ENCODE measurements at regions not wholly inside any gene's neighbourhood (a gene's known extent, or its start where the extent isn't known, plus 50 kb on each side); places are given as distances from the start of the nearest gene placed in this dataset.

DNA sequence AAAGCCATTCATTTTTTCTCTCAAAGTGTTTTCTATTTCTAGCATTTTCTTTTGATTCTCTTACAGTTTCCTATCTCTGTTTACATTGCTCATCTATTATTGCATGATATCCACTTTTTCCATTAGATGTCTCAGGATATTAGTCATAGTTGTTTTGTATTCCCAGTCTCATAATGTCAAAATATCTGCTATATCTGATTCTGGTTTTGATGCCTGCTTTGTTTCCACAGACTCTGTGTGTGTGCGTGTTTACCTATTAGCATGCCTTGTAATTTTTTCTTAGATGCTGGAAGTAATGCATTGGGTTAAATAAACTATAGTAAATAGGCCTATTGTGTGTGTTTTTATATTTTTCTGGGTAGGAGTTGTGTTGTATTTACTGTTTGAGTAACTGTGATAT lies 1126.3 kb downstream of the SORCS1 start:
- TF ChIP-seq CTCF (IDR thresholded peaks at IDR 0.05) (no peak), JUN (CRISPR knock-in tag; IDR thresholded peaks at IDR 0.05) (no peak), ATF3 (CRISPR knock-in tag; conservative IDR thresholded peaks at IDR 0.05) (no peak), GABPB1 (CRISPR knock-in tag; IDR thresholded peaks at IDR 0.05) (no peak), FOXP1 (CRISPR knock-in tag; IDR thresholded peaks at IDR 0.05; ENCODE audit: borderline replicate concordance) (no peak), ARID4B (CRISPR knock-in tag; IDR thresholded peaks at IDR 0.05; ENCODE audit: borderline replicate concordance) (no peak), FOXK1 (CRISPR knock-in tag; IDR thresholded peaks at IDR 0.05) (no peak), ZNF425 (CRISPR knock-in tag; conservative IDR thresholded peaks at IDR 0.05) (no peak), FOXJ3 (CRISPR knock-in tag; IDR thresholded peaks at IDR 0.05; ENCODE audit: borderline replicate concordance) (no peak)
- TF ChIP-seq, protein P1, sequence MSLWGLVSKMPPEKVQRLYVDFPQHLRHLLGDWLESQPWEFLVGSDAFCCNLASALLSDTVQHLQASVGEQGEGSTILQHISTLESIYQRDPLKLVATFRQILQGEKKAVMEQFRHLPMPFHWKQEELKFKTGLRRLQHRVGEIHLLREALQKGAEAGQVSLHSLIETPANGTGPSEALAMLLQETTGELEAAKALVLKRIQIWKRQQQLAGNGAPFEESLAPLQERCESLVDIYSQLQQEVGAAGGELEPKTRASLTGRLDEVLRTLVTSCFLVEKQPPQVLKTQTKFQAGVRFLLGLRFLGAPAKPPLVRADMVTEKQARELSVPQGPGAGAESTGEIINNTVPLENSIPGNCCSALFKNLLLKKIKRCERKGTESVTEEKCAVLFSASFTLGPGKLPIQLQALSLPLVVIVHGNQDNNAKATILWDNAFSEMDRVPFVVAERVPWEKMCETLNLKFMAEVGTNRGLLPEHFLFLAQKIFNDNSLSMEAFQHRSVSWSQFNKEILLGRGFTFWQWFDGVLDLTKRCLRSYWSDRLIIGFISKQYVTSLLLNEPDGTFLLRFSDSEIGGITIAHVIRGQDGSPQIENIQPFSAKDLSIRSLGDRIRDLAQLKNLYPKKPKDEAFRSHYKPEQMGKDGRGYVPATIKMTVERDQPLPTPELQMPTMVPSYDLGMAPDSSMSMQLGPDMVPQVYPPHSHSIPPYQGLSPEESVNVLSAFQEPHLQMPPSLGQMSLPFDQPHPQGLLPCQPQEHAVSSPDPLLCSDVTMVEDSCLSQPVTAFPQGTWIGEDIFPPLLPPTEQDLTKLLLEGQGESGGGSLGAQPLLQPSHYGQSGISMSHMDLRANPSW (CRISPR knock-in tag; conservative IDR thresholded peaks at IDR 0.05; ENCODE audit: low read depth), result no peak
- TF ChIP-seq, protein P2, sequence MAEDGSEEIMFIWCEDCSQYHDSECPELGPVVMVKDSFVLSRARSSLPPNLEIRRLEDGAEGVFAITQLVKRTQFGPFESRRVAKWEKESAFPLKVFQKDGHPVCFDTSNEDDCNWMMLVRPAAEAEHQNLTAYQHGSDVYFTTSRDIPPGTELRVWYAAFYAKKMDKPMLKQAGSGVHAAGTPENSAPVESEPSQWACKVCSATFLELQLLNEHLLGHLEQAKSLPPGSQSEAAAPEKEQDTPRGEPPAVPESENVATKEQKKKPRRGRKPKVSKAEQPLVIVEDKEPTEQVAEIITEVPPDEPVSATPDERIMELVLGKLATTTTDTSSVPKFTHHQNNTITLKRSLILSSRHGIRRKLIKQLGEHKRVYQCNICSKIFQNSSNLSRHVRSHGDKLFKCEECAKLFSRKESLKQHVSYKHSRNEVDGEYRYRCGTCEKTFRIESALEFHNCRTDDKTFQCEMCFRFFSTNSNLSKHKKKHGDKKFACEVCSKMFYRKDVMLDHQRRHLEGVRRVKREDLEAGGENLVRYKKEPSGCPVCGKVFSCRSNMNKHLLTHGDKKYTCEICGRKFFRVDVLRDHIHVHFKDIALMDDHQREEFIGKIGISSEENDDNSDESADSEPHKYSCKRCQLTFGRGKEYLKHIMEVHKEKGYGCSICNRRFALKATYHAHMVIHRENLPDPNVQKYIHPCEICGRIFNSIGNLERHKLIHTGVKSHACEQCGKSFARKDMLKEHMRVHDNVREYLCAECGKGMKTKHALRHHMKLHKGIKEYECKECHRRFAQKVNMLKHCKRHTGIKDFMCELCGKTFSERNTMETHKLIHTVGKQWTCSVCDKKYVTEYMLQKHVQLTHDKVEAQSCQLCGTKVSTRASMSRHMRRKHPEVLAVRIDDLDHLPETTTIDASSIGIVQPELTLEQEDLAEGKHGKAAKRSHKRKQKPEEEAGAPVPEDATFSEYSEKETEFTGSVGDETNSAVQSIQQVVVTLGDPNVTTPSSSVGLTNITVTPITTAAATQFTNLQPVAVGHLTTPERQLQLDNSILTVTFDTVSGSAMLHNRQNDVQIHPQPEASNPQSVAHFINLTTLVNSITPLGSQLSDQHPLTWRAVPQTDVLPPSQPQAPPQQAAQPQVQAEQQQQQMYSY (CRISPR knock-in tag; IDR thresholded peaks at IDR 0.05), result no peak
- TF ChIP-seq, protein P3, sequence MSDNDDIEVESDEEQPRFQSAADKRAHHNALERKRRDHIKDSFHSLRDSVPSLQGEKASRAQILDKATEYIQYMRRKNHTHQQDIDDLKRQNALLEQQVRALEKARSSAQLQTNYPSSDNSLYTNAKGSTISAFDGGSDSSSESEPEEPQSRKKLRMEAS (CRISPR knock-in tag; IDR thresholded peaks at IDR 0.05), result no peak
- TF ChIP-seq, protein P4, sequence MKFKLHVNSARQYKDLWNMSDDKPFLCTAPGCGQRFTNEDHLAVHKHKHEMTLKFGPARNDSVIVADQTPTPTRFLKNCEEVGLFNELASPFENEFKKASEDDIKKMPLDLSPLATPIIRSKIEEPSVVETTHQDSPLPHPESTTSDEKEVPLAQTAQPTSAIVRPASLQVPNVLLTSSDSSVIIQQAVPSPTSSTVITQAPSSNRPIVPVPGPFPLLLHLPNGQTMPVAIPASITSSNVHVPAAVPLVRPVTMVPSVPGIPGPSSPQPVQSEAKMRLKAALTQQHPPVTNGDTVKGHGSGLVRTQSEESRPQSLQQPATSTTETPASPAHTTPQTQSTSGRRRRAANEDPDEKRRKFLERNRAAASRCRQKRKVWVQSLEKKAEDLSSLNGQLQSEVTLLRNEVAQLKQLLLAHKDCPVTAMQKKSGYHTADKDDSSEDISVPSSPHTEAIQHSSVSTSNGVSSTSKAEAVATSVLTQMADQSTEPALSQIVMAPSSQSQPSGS (CRISPR knock-in tag; IDR thresholded peaks at IDR 0.05; ENCODE audit: borderline replicate concordance, low read depth), result no peak
